Heart right ventricle (tissue), 16 donors: ENCODE measurements at regions not wholly inside any gene's neighbourhood (a gene's known extent, or its start where the extent isn't known, plus 50 kb on each side); places are given as distances from the start of the nearest gene placed in this dataset.

Experiments
- ATAC-seq, 8 donors: fragments of 200-7000 bp; cut with Tn5 transposase; one replicate each; pipeline ENCODE4 v1.9.1; 2020; ENCODE audit warnings: mild to moderate bottlenecking in 8 of 8, moderate library complexity in 8 of 8, moderate number of reproducible peaks in 1 of 8
- DNase-seq, 2 donors: peaks; one replicate each; pipeline ENCODE4 v3.0.0-alpha.2; 2020
- H3K27ac ChIP-seq, 10 donors: fragments of 200-600 bp; sonication (generic) in 2 of 10; one replicate each; pipeline versions ENCODE4 v1.5.0 to v1.8.0; 2020 to 2022; ENCODE audit warnings: mild to moderate bottlenecking in 3 of 10
- H3K27me3 ChIP-seq, 7 donors: fragments of 200-600 bp; one replicate each; pipeline ENCODE4 v1.8.0; 2021 to 2022; ENCODE audit warnings: mild to moderate bottlenecking in 2 of 7
- H3K36me3 ChIP-seq, 9 donors: fragments of 200-600 bp; sonication (generic) in 1 of 9; one replicate each; pipeline versions ENCODE4 v1.5.0 to v1.8.0; 2020 to 2022; ENCODE audit warnings: mild to moderate bottlenecking in 2 of 9
- H3K4me1 ChIP-seq, 9 donors: fragments of 200-600 bp; sonication (generic) in 1 of 9; one replicate each; pipeline versions ENCODE4 v1.5.0 to v1.8.0; 2020 to 2022; ENCODE audit warnings: mild to moderate bottlenecking in 4 of 9
- H3K4me3 ChIP-seq, 10 donors: fragments of 200-600 bp; sonication (generic) in 2 of 10; one replicate each; pipeline versions ENCODE4 v1.5.0 to v1.8.0; 2020 to 2022; ENCODE audit warnings: mild to moderate bottlenecking in 7 of 10, moderate library complexity in 2 of 10
- H3K9me3 ChIP-seq, 11 donors: fragments of 200-600 bp in 10 of 11; sonication (generic) in 2 of 11; one replicate each; pipeline versions ENCODE4 v1.5.0 to v1.8.0; 2013 to 2022; ENCODE audit warnings: mild to moderate bottlenecking in 2 of 11, control low read depth in 1 of 11, moderate library complexity in 1 of 11
- WGBS, 2 donors: extraction: QIAGEN DNeasy Blood & Tissue Kit; methylation state at CpG; one replicate each; pipeline ENCODE4 v1.1.7; 2013; ENCODE audit warnings: inconsistent platforms in 1 of 2; 5-methylcytosine and 5-hydroxymethylcytosine counted together
- intact Hi-C, 10 donors: fragments of 100-400 bp; cut with DNase I; formaldehyde crosslinking; loops; one replicate each; pipeline versions ENCODE4 v1.11.1 to v1.14.2; 2022
- TF ChIP-seq, protein P1 (sequence below), 9 donors: fragments of 200-600 bp; sonication (generic) in 2 of 9; IDR thresholded peaks; one replicate each; pipeline versions ENCODE4 v1.5.0 to v1.8.0; 2021 to 2022; ENCODE audit warnings: antibody characterized with exemption in 9 of 9, mild to moderate bottlenecking in 5 of 9, moderate library complexity in 1 of 9
- donor health status: Arrhythmogenic right ventricular cardiomyopathy.
- donor health status: ischemic (EF 13 %, LVEDD 7.1; RV severe dilation, severe dysfunction).
- donor health status: healthy with polysubstance abuse.
- donor health status: DM: no; HTN: yes; CAD: no.
- donor health status: DM: no; HTN: no; CAD: no.
- donor health status: ischemic (EF 25% LVEDD 6.9; RV normal size, moderate dysfunction).
- donor health status: ischemic (EF 25% LVEDD 5.7; RV mildly dilated, moderate dysfunction).
- donor health status: healthy.
- donor health status: DM: yes; HTN: yes; CAD: no.
- donor health status: Ischemic cardiomyopathy.
- donor health status: ischemic (EF 35%, LVEDD 5.7; RV mildly dilated, moderate dysfunction).
- donor health status: nonischemic (EF 11% LVEDD 7.7; RV severe dilation, severe dysfunction).
- donor health status: DM: yes; HTN: yes; CAD: no.
- donor health status: PGD.
- donor health status: ischemic (EF 29% LVEDD 5.4; RV normal size, mild dysfunction).
- donor health status: nonischemic (EF 23%, LVEDD 6.1; RV moderate dilation, normal function).

DNA sequence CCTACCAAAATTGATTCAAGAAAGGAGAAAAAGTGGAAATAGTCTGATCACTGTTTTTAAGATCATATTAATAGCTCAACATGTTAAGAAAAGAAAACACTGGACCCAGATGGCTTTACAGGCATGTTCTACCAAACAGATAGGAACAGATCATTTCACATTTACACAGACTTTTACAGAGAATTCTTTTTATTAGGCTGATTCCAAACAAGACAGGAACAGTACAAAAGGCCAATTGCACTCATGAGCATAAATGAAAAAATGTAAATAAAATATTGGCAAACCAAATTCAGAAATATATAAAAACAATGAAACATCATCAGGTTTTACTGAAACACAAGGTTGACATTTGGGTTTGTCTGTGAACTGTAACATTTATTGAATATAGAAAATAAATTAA is 106.5 kb downstream of the WNT5A start:
- H3K9me3 ChIP-seq, result no peaks in the 10 kb centered on the region
- no peak overlapping the region for H3K4me3 ChIP-seq
- TF ChIP-seq, protein P1, sequence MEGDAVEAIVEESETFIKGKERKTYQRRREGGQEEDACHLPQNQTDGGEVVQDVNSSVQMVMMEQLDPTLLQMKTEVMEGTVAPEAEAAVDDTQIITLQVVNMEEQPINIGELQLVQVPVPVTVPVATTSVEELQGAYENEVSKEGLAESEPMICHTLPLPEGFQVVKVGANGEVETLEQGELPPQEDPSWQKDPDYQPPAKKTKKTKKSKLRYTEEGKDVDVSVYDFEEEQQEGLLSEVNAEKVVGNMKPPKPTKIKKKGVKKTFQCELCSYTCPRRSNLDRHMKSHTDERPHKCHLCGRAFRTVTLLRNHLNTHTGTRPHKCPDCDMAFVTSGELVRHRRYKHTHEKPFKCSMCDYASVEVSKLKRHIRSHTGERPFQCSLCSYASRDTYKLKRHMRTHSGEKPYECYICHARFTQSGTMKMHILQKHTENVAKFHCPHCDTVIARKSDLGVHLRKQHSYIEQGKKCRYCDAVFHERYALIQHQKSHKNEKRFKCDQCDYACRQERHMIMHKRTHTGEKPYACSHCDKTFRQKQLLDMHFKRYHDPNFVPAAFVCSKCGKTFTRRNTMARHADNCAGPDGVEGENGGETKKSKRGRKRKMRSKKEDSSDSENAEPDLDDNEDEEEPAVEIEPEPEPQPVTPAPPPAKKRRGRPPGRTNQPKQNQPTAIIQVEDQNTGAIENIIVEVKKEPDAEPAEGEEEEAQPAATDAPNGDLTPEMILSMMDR (IDR thresholded peaks at IDR 0.05), result no peak
- DNase-seq, result no peak
- peaks cover 0 to 3% (median 0%) of the 10 kb centered on the region in 7 donors for H3K27me3 ChIP-seq
- no peak for ATAC-seq
- intact Hi-C loops, result no loop called here
- H3K36me3 ChIP-seq, result no peaks in the 10 kb centered on the region
- no peaks in the 10 kb centered on the region for H3K4me1 ChIP-seq
- H3K27ac ChIP-seq, result no peak overlapping the region

DNA sequence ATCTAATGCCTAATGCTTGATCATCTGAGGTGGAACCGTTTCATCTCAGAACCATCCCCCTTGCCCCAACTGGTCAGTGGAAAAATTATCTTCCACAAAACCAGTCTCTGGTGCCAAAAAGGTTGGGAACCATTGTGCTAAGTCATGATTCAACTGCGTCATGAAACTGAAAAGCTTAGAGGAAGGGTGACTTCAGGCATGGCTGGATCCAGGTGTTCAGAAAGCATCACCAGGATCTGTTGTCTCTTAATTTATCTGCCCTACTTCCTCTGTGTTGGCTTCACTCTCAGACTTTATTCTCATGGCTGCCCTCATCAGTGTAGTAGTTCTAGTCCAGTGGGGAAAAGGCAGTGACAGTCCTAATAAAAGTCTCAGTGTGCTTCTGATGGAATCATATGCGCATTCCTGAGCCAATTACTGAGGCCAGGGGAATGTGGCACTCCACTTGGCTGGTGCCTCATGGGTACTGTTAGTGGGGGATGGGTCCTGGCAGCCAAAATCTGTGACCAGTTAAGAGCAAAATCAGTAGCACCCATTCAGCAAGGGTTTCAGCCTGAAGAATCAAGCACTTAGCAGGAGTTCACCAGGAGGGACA is 110.3 kb downstream of the WNT5A start:
- DNase-seq (no peak), ATAC-seq (no peak)
- Histone ChIP-seq H3K4me3 (no peak overlapping the region), H3K4me1 (no peaks in the 10 kb centered on the region), H3K27me3 (peaks cover 0 to 4% (median 0%) of the 10 kb centered on the region in 7 donors), H3K27ac (no peak overlapping the region), H3K36me3 (no peaks in the 10 kb centered on the region), H3K9me3 (no peaks in the 10 kb centered on the region)
- TF ChIP-seq, protein P1 (IDR thresholded peaks at IDR 0.05), result no peak
- intact Hi-C loops, result no loop called here
- WGBS, 2 donors, result 82 to 87% methylated on average over 3 of the region's 3 CpGs

DNA sequence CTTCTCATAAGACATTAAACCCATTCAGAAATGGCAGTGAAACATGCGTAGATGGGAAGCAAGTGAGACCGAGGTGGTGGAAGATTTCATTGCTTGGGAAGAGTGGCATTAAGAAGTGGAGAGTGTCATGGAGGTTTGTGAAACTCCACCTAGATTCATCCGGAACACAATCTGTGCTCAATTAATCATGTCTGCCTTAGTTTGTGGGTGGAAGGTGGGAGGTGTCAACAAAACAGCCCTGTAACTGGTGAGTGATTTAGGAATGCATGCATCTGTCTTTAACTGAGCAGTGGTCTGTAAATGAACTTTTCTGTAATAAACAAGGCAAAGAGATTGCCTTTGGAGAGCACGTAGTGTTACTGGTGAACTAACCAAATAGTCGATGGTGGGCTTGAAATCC is 113.7 kb downstream of the WNT5A start:
- peaks cover 0 to 6% (median 3%) of the 10 kb centered on the region in 7 donors for H3K27me3 ChIP-seq
- H3K27ac ChIP-seq, result no peak overlapping the region
- no peaks in the 10 kb centered on the region for H3K9me3 ChIP-seq
- ATAC-seq, result no peak
- no peak overlapping the region for H3K4me3 ChIP-seq
- H3K36me3 ChIP-seq, result no peaks in the 10 kb centered on the region
- no peaks in the 10 kb centered on the region for H3K4me1 ChIP-seq
- TF ChIP-seq, protein P1 (IDR thresholded peaks at IDR 0.05), result no peak
- intact Hi-C loops, result no loop called here
- WGBS, 2 donors, result 89 to 93% methylated on average over 5 of the region's 5 CpGs
- no peak for DNase-seq

- no peaks in the 10 kb centered on the region for H3K36me3 ChIP-seq
- no peak for ATAC-seq
- H3K9me3 ChIP-seq, result no peaks in the 10 kb centered on the region
- 87 to 91% methylated on average over 12 of the region's 12 CpGs for WGBS, 2 donors
- no peak for DNase-seq
- TF ChIP-seq, protein P1 (IDR thresholded peaks at IDR 0.05), result no peak
- H3K4me1 ChIP-seq, result no peaks in the 10 kb centered on the region
- intact Hi-C loops, result no loop called here
- peaks cover 0 to 7% (median 0%) of the 10 kb centered on the region in 7 donors for H3K27me3 ChIP-seq
- H3K27ac ChIP-seq, result no peak overlapping the region
- H3K4me3 ChIP-seq, result no peak overlapping the region
These were observed 116.8 kb downstream of the WNT5A start for GRCh38 chr3:55370272-55370671.
